SK-N-MC (cell line): ENCODE measurements at regions not wholly inside any gene's neighbourhood (a gene's known extent, or its start where the extent isn't known, plus 50 kb on each side); places are given as distances from the start of the nearest gene placed in this dataset.

ENCODE experiments used
- EZH2 ChIP-seq: fragments of 200-600 bp; sonication (generic); IDR thresholded peaks from one replicate; pipeline ENCODE4 v1.6.1; 2017; ENCODE audit warnings: antibody characterized with exemption
- POLR2AphosphoS5 ChIP-seq: IDR thresholded peaks from 2 replicates; pipeline ENCODE4 v1.6.1; 2012; ENCODE audit warnings: mild to moderate bottlenecking, low read depth, low read length, borderline replicate concordance

DNA sequence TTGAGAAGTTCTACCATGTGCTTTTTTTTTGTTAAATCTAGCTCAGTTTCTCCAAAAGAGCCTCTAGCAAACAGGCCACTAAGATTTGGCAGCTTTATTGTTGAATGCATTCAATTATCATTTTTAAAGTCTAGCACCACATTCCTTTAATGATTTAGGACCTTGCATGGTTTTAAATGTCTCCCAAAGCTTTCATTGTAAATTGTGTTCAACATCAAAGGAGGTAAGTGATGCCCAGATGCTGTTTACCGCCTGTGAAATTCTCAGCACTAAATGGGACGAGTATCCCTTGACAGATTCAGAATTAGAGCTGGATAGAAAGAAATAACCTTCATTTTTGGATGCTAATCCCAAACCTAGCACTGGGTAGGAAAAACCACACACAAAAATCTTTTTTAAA, 112.1 kb upstream of the FAM204A start:
- TF ChIP-seq EZH2, result no peak
- no peak for TF ChIP-seq POLR2AphosphoS5
